GM12872 (cell line): ENCODE measurements at regions not wholly inside any gene's neighbourhood (a gene's known extent, or its start where the extent isn't known, plus 50 kb on each side); places are given as distances from the start of the nearest gene placed in this dataset.

Experiments
- CTCF ChIP-seq: IDR thresholded peaks from 3 replicates; pipeline ENCODE4 v1.5.1; 2011; ENCODE audit warnings: low read depth, mild to moderate bottlenecking, low read length, moderate library complexity; ENCODE audit not compliant: insufficient read depth

- TF ChIP-seq CTCF, result no peak
Observed at GRCh38 chr3:75332794-75333193, 331.3 kb upstream of the FRG2C start.

GRCh38 chr3:75334299-75334698 lies 329.8 kb upstream of the FRG2C start:
- no peak for TF ChIP-seq CTCF

- no peak for TF ChIP-seq CTCF
Observed at GRCh38 chr3:75337226-75337900, 326.8 kb upstream of the FRG2C start.

GRCh38 chr3:75338342-75338741 lies 325.8 kb upstream of the FRG2C start:
- no peak for TF ChIP-seq CTCF

GRCh38 chr3:75341324-75342067 lies 322.6 kb upstream of the FRG2C start:
- no peak for TF ChIP-seq CTCF

- TF ChIP-seq CTCF, result no peak
Observed at GRCh38 chr3:75342425-75342824, 321.7 kb upstream of the FRG2C start.

- TF ChIP-seq CTCF, result no peak
Observed at GRCh38 chr3:75380276-75380771, 283.8 kb upstream of the FRG2C start.
